COLO668 (cell line): ENCODE measurements at regions not wholly inside any gene's neighbourhood (a gene's known extent, or its start where the extent isn't known, plus 50 kb on each side); places are given as distances from the start of the nearest gene placed in this dataset.

Source experiments
- DNase-seq: peaks from one replicate; lab custom pipeline; 2025; ENCODE audit not compliant: unreplicated experiment; lab: John Stamatoyannopoulos, UW

DNA sequence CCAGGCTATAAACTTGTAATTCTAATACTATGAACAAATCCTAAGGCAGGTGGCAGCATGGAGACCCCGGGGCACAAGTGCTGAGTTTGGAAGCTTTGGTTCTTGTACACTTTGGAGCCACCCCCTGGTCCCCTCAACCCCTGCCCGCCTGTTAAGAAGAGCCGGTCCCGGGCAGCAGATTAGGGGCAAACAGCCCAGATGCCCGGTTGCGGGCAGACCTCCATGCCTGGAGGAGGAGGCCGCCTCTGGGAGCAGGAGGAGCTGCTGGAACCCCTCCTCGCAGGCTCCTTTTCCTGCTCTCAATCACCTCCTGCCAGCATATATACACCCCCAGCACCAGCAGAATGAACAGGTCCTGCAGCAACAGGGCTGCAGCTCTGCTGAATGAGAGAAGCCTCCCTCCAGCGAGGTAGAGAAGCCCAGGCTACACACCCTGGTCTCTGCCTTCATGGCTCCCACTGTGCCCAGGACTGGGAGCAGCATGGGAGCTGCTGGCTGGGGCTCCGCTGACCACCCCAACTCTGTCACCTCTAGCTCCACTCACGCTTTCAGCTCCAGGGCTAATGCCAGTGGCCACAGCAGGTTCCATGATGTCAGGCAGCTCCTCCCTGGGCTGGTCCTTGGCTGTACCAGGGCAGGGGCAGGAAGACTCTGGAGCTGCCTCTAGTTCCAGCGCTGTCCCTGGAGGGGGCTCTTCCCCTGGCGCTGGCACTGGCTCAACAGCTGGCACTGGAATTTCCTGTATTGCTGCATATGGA lies 1713.5 kb upstream of the ACO1 start:
- no peak for DNase-seq

- DNase-seq = no peak
Observed at GRCh38 chr9:30673132-30673531, 1711.3 kb upstream of the ACO1 start.

DNA sequence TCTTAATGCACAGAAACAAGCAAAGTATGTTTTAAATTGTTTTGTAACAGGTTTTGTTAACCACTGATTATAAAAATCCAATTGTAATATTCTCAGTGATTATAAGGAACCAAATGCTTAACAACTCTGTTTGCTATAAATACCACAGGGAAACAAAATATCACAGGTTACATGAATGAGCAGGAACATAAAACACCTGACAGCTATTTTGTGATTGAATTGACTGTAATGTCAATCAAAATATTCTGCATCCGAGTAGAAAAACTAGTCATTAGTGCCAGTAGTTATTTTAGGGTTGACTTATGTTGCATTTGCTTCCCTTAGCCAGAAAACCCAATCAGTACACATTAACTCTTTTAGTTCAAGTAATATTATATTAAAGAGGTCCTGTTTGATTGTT lies 1707.8 kb upstream of the ACO1 start:
- DNase-seq = no peak

DNA sequence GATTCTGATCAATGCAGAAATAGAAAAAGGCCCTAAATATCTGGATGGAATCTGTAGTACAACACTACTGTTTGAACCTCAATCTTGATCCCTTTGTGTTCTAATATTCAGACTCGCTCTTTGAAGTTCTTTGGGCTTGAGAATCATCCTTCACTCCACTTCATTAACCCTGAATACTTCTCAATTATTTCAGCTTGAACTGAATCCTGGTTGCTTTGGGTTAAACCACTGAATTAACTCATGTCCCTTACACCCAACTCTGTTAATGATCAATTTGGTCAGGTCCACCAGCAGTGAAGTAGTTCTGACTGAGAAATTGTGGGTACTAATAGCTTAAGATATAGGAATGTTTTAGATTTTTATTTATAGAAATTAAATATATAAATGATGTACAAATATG lies 1707.2 kb upstream of the ACO1 start:
- no peak for DNase-seq

GRCh38 chr9:30688801-30689200 lies 1695.6 kb upstream of the ACO1 start:
- DNase-seq = no peak

DNA sequence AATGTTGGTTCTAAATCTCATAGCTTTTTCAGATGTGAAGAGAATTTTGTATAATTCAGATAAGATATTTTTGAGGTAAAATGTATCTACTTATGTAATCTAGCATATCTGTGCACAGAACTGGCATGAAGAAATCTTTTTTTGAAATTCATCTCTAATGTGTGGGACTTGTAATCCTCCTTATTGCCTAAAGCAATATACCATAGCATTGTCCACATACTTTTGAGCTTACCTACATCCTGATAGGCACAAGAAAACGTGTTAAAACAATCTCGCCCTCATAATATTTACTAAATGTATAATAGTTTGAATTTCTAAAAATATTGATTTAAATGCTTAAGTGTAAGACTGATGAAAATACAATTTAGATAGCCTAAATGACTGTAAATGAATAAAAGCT lies 1686.5 kb upstream of the ACO1 start:
- no peak for DNase-seq

DNA sequence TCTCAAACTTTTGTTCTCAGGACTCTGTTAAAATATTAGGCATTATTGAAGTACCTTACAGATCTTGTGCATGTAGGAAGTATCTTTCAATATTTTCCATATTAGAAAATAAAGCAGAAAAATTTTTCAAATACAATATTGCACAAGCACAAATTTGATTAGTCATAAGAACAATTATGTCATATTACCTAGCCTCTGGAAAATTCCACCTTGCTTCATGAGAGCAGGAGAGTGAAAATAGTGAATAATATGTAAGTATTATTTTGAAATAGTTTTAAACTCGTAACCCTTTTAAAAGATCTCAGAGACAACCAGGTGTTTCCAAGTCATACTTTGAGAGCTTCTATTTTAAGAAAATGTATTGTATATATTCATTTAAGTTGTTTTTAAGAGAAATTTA lies 1672.9 kb upstream of the ACO1 start:
- no peak for DNase-seq

GRCh38 chr9:30713243-30713642 lies 1671.2 kb upstream of the ACO1 start:
- DNase-seq = no peak

- DNase-seq = no peak
Observed at GRCh38 chr9:30714389-30714788, 1670.1 kb upstream of the ACO1 start.

- DNase-seq = no peak
Observed at GRCh38 chr9:30718483-30718882, 1666.0 kb upstream of the ACO1 start.

GRCh38 chr9:30722065-30722464 lies 1662.4 kb upstream of the ACO1 start:
- DNase-seq = no peak

DNA sequence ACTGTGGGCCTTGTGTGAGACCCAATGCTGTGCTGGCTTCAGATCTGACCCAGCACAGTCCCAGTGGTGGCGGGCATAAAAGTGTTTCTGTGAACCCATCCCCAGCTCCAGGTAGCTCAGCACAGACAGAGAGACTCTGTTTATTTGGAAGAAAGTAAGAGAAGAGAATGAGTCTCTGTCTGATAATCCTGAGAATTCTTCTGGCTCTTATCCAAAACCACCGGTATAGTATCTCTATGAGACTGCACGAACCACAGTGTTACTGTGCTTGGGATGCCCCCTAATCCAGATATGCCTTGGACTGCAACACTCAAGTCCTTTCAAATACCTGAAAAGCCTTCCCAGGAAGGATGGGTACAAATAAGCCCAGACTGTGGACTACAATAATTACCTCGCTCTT lies 1660.8 kb upstream of the ACO1 start:
- no peak for DNase-seq

DNA sequence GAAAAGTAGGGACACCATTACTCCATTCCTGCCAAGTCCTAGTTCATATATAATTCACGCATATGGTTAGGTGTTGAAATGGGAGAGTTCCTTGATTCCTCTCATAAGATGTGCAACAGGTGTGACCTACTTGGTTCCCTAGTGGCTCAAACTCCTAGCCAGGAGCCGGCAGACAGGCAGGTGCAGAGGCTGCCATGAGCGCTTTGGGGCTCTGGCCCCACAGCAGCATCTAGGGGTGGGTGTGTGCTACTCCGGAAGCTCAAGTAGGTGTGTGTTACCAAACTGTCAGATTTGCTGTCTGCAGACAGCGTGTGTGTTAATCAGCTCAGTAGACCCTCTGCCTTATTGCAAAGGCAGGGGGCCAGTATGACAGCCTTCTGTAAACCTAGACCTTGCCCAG lies 1652.4 kb upstream of the ACO1 start:
- DNase-seq = no peak

- DNase-seq = no peak
Observed at GRCh38 chr9:30744871-30745270, 1639.6 kb upstream of the ACO1 start.

DNA sequence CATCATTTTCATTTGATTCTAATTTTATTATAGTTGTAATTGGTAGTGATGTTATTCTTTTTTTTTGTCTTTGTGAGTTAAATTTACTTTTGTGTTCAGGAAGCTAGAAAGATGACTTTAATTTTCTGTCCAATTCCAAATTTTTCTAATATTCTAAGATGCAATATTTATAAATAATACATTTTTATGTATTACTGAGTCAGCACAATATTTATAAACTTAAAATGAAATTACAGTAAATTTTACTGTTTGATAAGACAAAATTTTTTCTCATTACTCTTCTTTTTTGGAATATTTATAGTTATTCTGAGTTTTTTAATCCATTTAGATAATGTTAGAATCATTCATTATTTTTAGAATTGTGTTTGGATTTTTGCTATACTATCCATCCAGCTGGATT lies 1637.9 kb upstream of the ACO1 start:
- DNase-seq = no peak

- DNase-seq = no peak
Observed at GRCh38 chr9:30757723-30758122, 1626.7 kb upstream of the ACO1 start.

GRCh38 chr9:30758726-30759446 lies 1625.6 kb upstream of the ACO1 start:
- DNase-seq = no peak

- DNase-seq = no peak
Observed at GRCh38 chr9:30765318-30765717, 1619.1 kb upstream of the ACO1 start.

- no peak for DNase-seq
Observed at GRCh38 chr9:30771163-30771708, 1613.2 kb upstream of the ACO1 start.

DNA sequence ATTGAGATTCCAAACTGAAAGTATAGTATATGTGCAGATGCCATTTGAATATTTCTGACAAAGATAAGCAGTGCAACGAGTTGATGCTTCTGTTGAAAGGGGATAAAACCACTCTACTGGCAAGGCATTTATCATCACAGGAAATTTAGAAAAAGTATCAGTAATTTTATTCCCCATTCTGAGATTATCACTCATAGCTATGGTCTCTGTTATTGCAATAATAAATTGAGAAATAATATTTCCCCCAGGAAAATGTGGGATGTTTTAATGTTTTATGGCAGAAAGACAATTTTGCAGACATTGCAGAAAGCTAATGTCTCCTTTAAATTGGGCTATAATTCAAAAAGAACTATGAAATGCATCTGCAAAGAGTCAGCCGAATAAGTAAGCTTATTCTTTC lies 1612.7 kb upstream of the ACO1 start:
- DNase-seq = no peak

DNA sequence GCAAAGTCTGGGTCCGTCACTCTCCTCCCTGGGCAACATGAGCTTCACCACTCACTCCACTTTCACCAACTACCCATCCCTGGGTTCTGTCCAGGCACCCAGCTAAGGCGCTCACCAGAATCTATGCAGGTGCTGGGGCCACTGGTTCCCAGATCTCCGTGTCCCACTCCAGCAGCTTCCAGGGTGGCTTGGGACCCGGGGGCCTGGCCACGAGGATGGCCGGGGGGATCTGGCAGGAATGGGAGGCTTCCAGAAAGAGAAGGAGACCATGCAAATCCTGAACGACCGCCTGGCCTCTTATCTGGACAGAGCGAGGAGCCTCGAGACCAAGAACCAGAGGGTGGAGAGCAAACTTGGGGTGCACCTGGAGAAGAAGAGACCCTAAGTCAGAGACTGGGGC lies 1611.0 kb upstream of the ACO1 start:
- no peak for DNase-seq

- DNase-seq = no peak
Observed at GRCh38 chr9:30774326-30774725, 1610.1 kb upstream of the ACO1 start.
